COR-L47 (cell line): ENCODE measurements at regions not wholly inside any gene's neighbourhood (a gene's known extent, or its start where the extent isn't known, plus 50 kb on each side); places are given as distances from the start of the nearest gene placed in this dataset.
"Not testable (repeated sequence)": the region's sequence is repeated elsewhere in the genome, so short reads cannot be mapped to it uniquely, and the experiment has no call there.

Experiments used
- DNase-seq: peaks from one replicate; lab custom pipeline; 2025; lab: John Stamatoyannopoulos, UW

DNA sequence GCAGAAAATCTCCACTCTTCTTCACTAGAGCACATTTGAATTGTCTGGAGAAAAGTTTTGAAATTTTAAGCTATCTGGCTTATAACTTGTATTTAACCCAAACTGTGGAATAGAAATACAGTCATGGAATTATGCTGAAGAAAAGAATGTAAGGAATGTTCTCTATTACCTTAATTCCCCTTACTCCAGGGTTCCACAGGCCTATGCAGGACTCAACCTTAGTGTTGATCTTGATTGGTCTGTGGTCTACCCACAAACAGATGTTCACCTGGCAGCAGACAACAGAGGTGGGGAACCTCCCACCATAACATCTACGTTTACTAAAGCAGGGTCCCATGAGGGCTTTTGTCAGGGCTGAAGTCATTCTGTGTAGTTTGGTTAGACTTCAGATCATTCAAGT is 189.3 kb upstream of the GPRIN3 start:
- DNase-seq = no peak

GRCh38 chr4:89493367-89493766 is 185.8 kb upstream of the GPRIN3 start:
- DNase-seq = no peak

GRCh38 chr4:89492581-89493071 is 185.0 kb upstream of the GPRIN3 start:
- DNase-seq = no peak

GRCh38 chr4:89491761-89492160 is 184.2 kb upstream of the GPRIN3 start:
- DNase-seq = no peak

DNA sequence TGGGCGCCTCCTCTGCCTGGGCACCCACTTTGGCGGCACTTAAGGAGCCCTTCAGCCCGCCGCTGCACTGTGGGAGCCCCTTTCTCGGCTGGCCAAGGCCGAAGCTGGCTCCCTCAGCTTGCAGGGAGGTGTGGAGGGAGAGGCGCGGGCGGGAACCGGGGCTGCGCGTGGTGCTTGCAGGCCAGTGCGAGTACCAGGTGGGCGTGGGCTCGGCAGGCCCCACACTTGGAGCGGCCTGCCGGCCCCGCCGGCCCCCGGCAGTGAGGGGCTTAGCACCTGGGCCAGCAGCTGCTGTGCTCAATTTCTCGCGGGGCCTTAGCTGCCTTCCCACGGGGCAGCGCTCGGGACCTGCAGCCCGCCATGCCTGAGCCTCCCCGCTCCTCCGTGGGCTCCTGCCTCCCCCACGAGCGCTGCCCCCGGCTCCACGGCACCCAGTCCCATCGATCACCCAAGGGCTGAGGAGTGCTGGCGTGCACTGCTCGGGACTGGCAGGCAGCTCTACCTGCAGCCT is 182.4 kb upstream of the GPRIN3 start:
- not testable (repeated sequence) for DNase-seq

DNA sequence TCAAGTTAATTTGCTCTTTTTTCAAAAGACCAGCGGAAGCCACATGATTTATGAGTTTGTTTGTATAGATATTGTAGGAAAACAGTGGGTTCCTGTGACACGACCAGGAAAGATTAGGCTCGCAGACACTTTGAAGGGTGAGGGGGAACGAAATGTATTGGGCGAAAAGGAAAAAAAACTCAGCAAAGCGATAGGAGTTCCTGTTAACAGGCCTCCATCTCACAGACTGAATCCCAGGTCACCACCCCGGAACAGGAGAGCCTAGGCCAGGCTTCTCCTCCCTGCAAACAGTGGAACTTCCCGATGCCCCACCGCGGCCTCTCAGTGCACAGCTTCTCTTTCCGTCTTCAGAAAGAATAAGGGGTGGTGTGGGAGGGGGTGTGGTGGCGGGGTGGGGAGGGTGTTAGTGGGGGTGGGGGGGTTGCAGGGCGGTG is 181.8 kb upstream of the GPRIN3 start:
- no peak for DNase-seq

GRCh38 chr4:89488736-89489135 is 181.1 kb upstream of the GPRIN3 start:
- no peak for DNase-seq

DNA sequence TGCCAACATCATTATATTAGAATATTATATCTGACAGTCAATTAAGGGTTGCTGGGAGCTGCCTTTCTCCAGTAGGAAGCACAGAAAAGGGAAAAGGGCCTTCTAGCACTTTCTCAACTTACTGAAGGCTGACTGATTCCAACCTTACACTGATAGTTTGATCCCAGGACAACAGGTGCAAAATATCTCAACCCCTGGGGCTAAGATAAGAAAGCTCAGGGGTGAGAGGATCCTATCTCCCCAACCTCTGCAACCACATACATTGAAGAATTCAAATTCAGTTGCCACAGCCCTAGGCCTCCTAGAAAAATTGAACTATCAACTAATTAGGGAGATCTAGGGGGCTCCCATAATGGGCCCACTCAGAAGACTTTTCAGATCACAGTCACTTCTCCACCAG is 179.1 kb upstream of the GPRIN3 start:
- DNase-seq = no peak

DNA sequence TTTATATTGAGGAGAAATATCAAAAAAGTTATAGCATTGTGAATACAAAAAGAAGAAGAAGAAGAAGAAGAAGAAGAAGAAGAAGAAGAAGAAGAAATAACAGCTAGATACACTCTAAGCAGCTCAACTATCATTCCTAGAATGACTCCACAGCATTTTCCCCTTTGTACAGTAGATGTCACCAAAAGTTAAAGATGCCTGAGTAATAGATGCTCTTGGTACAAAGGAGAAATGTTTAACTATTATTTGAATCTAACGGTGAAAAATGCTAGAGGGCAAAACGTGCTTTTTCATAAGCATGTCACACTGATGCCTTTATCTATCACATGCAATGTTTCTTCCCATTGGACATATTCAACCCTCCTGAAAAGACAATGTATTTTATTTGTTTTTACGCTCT is 178.4 kb upstream of the GPRIN3 start:
- peak; percentile 33 for DNase-seq

DNA sequence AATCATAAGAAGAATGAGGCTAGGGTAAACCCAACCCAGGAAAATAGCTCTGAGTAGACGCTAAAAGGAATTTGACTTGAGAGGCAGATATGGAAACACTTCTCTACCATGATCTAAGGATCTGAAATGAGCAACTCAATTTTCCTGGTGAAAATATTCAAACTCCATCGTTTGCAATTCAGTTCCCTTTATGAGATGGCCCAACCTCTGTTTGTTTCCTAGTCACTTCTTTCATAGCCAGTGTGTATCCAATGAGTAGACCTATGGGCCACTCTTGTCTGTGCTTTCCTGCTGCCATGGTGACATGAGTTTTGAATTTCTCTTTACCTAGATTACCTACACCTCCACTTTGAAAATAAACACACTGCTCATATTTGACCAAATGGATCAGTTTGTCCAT is 176.2 kb upstream of the GPRIN3 start:
- DNase-seq = no peak

DNA sequence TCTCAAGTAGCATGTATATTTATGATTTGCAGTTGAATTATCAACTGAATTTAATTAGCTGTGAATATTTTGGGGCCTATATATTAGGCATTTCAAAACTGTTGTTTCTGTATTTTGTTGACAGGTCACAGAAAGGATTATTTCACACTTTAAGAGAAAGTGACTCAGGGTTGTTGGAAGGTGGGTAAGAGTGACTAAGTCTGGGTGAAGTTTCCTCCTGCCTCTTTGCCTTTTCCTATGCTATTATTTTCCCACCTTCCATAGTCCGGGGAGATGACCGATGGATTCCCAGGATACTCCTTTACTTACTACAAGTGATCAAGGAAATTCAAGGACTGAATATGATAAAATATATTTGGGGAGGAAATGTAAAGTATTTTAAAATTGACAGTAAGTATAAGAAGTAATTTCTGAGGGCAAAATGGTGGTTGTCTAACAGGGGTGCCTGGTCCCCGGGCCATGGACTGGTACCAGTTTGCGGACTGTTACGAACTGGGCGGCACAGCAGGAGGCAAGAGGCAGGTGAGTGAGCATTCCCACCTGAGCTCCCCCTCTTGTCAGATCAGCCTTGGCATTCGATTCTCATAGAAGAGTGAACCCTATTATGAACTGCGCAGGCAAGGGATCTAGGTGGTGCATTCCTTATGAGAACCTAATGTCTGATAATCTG is 175.5 kb upstream of the GPRIN3 start:
- DNase-seq = no peak

GRCh38 chr4:89482251-89482650 is 174.7 kb upstream of the GPRIN3 start:
- DNase-seq = peak; percentile 70

DNA sequence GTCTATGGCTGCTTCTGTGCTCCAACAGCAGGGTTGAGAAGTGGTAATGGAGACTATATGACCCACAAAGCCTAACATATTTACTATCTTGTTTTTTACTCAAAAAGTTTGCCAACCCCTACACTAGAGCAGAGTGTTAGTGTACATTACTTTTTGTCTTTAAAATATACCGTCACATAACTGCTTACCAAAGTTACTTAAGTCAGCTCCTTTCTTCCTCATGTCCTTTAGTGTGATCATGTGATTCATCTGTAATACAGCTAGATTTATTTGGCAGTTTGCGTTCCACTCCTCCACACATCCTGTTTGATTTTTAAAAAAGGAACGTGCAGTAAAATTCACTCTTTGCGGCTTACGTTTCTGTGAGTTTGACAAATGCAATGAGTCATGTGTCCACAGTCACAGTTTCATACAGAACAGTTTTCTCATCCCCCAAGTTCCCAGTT is 162.4 kb upstream of the GPRIN3 start:
- DNase-seq = no peak

GRCh38 chr4:89469516-89469915 is 161.9 kb upstream of the GPRIN3 start:
- DNase-seq = no peak

- no peak for DNase-seq
Measured at GRCh38 chr4:89468602-89469001, 161.0 kb upstream of the GPRIN3 start.

GRCh38 chr4:89463341-89463740 is 155.7 kb upstream of the GPRIN3 start:
- DNase-seq = no peak

DNA sequence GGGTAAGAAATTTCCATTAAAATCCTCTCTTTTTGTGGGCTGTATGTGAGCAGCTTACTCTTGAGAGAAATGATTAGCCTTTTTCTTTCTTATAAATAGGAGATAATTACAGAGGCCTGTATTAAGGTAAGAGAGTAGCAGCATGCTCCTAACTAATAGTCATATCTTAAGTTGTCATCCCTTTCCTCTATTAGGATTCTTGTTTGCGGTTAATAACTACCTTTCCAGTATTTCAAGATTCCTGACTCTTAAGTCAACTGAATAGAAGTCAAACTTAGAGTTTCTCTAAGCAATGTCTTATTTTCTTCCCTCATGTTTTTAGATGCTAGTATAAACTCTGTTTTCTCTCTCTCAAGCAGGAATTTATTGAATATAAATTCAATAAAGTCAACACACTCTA is 139.9 kb upstream of the GPRIN3 start:
- no peak for DNase-seq

DNA sequence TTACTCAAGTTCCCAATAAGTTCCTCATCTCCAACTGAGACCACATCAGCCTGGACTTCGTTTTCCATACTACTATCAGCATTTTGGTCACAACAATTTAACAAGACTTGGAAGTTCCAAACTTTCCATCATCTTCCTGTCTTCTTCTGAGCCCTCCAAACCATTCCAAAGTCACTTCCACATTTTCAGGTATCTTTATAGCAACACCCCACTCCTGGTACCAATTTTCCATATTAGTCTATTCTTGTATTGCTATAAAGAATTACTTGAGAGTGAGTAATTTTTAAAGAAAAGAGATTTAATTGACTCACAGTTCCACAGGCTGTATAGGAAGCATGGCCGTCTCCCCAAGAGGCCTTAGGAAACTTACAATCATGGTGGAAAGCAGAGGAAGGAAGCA is 138.6 kb upstream of the GPRIN3 start:
- DNase-seq = no peak

- DNase-seq = no peak
Measured at GRCh38 chr4:89439533-89439932, 131.9 kb upstream of the GPRIN3 start.

- no peak for DNase-seq
Measured at GRCh38 chr4:89438102-89438831, 130.7 kb upstream of the GPRIN3 start.

GRCh38 chr4:89434364-89434988 is 126.9 kb upstream of the GPRIN3 start:
- DNase-seq = peak; percentile 49

DNA sequence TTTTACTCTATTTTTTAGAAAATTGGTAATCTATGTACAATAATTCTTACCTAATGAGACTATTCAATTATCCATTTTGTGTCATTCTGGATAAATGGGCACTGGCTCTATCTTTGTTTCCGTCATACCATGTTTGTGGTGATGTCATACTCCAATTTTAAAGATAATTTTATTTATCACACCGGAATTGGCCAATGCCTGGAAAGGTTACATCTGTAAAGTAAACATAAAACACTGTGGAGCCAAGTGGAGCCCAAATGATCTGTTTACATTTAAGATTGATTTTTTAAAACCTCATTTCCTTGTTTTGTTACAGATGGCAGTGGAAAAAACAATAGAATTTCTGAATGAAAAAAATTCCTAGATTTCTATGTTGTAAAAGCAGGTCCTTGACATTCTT is 120.2 kb upstream of the GPRIN3 start:
- DNase-seq = peak; percentile 52

GRCh38 chr4:89425023-89425422 is 117.4 kb upstream of the GPRIN3 start:
- no peak for DNase-seq
